ENCODE measurements at regions not wholly inside any gene's neighbourhood (a gene's known extent, or its start where the extent isn't known, plus 50 kb on each side); places are given as distances from the start of the nearest gene placed in this dataset.
A peak's percentile ranks its signal among the peaks of the same experiment; 100 is the strongest.

GRCh38 chr3:81308306-81308705, 453.1 kb downstream of the GBE1 start:
- DNase-seq (ENCODE audit: insufficient read length, low spot score) (no peak), FAIRE-seq (no peak)
- no peak for TF ChIP-seq CTCF (IDR thresholded peaks at IDR 0.05; ENCODE audit: insufficient read depth, missing control alignments)

- TF ChIP-seq CTCF (IDR thresholded peaks at IDR 0.05; ENCODE audit: insufficient read depth, missing control alignments), result no peak
- FAIRE-seq (peak; percentile 67), DNase-seq (ENCODE audit: insufficient read length, low spot score) (no peak)
Observed at GRCh38 chr3:81307221-81307620, 454.2 kb downstream of the GBE1 start.

GRCh38 chr3:81303321-81303720, 458.1 kb downstream of the GBE1 start:
- peak; percentile 70 for FAIRE-seq
- TF ChIP-seq CTCF (IDR thresholded peaks at IDR 0.05; ENCODE audit: insufficient read depth, missing control alignments), result no peak

GRCh38 chr3:81302045-81302444, 459.4 kb downstream of the GBE1 start:
- peak; percentile 90 for FAIRE-seq
- TF ChIP-seq CTCF (IDR thresholded peaks at IDR 0.05; ENCODE audit: insufficient read depth, missing control alignments), result peak; percentile 87
- DNase-seq (ENCODE audit: insufficient read length, low spot score), result no peak

More at GRCh38 chr3:81303321-81303720, 458.1 kb downstream of the GBE1 start:
- DNase-seq (ENCODE audit: insufficient read length, low spot score), result peak; percentile 21

- no peak for DNase-seq (ENCODE audit: insufficient read length, low spot score)
- no peak for FAIRE-seq
- TF ChIP-seq CTCF (IDR thresholded peaks at IDR 0.05; ENCODE audit: insufficient read depth, missing control alignments), result no peak
Observed at GRCh38 chr3:81301230-81301629, 460.2 kb downstream of the GBE1 start.

GRCh38 chr3:81300324-81300927, 461.0 kb downstream of the GBE1 start:
- no peak for TF ChIP-seq CTCF (IDR thresholded peaks at IDR 0.05; ENCODE audit: insufficient read depth, missing control alignments)
- no peak for DNase-seq (ENCODE audit: insufficient read length, low spot score)
- no peak for FAIRE-seq

GRCh38 chr3:81299481-81299880, 462.0 kb downstream of the GBE1 start:
- no peak for DNase-seq (ENCODE audit: insufficient read length, low spot score)
- no peak for FAIRE-seq
- TF ChIP-seq CTCF (IDR thresholded peaks at IDR 0.05; ENCODE audit: insufficient read depth, missing control alignments), result no peak
